Upper lobe of right lung (tissue), 1 donor: ENCODE measurements at regions not wholly inside any gene's neighbourhood (a gene's known extent, or its start where the extent isn't known, plus 50 kb on each side); places are given as distances from the start of the nearest gene placed in this dataset.
"Not testable (repeated sequence)": the region's sequence is repeated elsewhere in the genome, so short reads cannot be mapped to it uniquely, and the experiment has no call there.

ENCODE experiments used
- ATAC-seq: fragments of 200-7000 bp; cut with Tn5 transposase; one replicate; pipeline ENCODE4 v1.9.1; 2020; ENCODE audit warnings: mild to moderate bottlenecking, moderate library complexity
- DNase-seq: peaks from one replicate; pipeline ENCODE4 v3.0.0-alpha.2; 2020
- H3K27ac ChIP-seq: fragments of 200-600 bp; one replicate; pipeline ENCODE4 v1.8.0; 2022
- H3K27me3 ChIP-seq: fragments of 200-600 bp; one replicate; pipeline ENCODE4 v1.8.0; 2022; ENCODE audit warnings: mild to moderate bottlenecking
- H3K36me3 ChIP-seq: fragments of 200-600 bp; one replicate; pipeline ENCODE4 v1.8.0; 2022
- H3K4me1 ChIP-seq: fragments of 200-600 bp; one replicate; pipeline ENCODE4 v1.8.0; 2022
- H3K4me3 ChIP-seq: fragments of 200-600 bp; one replicate; pipeline ENCODE4 v1.8.0; 2022; ENCODE audit warnings: mild to moderate bottlenecking
- H3K9me3 ChIP-seq: fragments of 200-600 bp; one replicate; pipeline ENCODE4 v1.8.0; 2022
- CTCF ChIP-seq: fragments of 200-600 bp; IDR thresholded peaks from one replicate; pipeline ENCODE4 v1.8.0; 2022; ENCODE audit warnings: antibody characterized with exemption
- intact Hi-C: fragments of 100-400 bp; cut with DNase I; formaldehyde crosslinking; loops from one replicate; pipeline ENCODE4 v1.11.0; 2022
- donor health status: DM: no; HTN: yes; CAD: no; lungs with severe emphysema.

GRCh38 chrX:76920607-76921006 is 493.1 kb downstream of the MAGEE1 start:
- TF ChIP-seq CTCF, result no peak
- no peaks in the 10 kb centered on the region for H3K27me3 ChIP-seq
- no peaks in the 10 kb centered on the region for H3K36me3 ChIP-seq
- no peak overlapping the region for H3K4me3 ChIP-seq
- intact Hi-C loops, result no loop called here
- ATAC-seq (no peak), DNase-seq (no peak)
- no peak overlapping the region for H3K27ac ChIP-seq
- H3K4me1 ChIP-seq, result no peaks in the 10 kb centered on the region
- H3K9me3 ChIP-seq, result no peaks in the 10 kb centered on the region

- intact Hi-C loops, result no loop called here
- no peaks in the 10 kb centered on the region for H3K36me3 ChIP-seq
- DNase-seq (no peak), ATAC-seq (no peak)
- no peak overlapping the region for H3K27ac ChIP-seq
- H3K27me3 ChIP-seq, result no peaks in the 10 kb centered on the region
- no peak overlapping the region for H3K4me3 ChIP-seq
- H3K9me3 ChIP-seq, result no peaks in the 10 kb centered on the region
- no peaks in the 10 kb centered on the region for H3K4me1 ChIP-seq
- TF ChIP-seq CTCF, result no peak
Measured at GRCh38 chrX:76921176-76921575, 493.7 kb downstream of the MAGEE1 start.

GRCh38 chrX:76922100-76922499 is 494.6 kb downstream of the MAGEE1 start:
- intact Hi-C loops, result no loop called here
- no peaks in the 10 kb centered on the region for H3K36me3 ChIP-seq
- no peak for TF ChIP-seq CTCF
- H3K27me3 ChIP-seq, result no peaks in the 10 kb centered on the region
- no peak overlapping the region for H3K4me3 ChIP-seq
- no peaks in the 10 kb centered on the region for H3K9me3 ChIP-seq
- no peak for DNase-seq
- H3K4me1 ChIP-seq, result no peaks in the 10 kb centered on the region
- H3K27ac ChIP-seq, result no peak overlapping the region
- no peak for ATAC-seq

- ATAC-seq, DNase-seq, H3K9me3 ChIP-seq, H3K36me3 ChIP-seq, H3K4me1 ChIP-seq, intact Hi-C loops, H3K27me3 ChIP-seq, H3K4me3 ChIP-seq, H3K27ac ChIP-seq: not testable (repeated sequence)
Measured at GRCh38 chrX:76924616-76925015, 497.1 kb downstream of the MAGEE1 start.

GRCh38 chrX:76931518-76931917 is 504.0 kb downstream of the MAGEE1 start:
- Histone ChIP-seq H3K9me3 (no peaks in the 10 kb centered on the region), H3K4me3 (no peak overlapping the region), H3K36me3 (no peaks in the 10 kb centered on the region), H3K27me3 (no peaks in the 10 kb centered on the region), H3K4me1 (no peaks in the 10 kb centered on the region), H3K27ac (no peak overlapping the region)
- no peak for DNase-seq
- TF ChIP-seq CTCF, result no peak
- ATAC-seq, result no peak
- intact Hi-C loops, result no loop called here

GRCh38 chrX:76957485-76957884 is 489.7 kb upstream of the FGF16 start:
- ATAC-seq (no peak), DNase-seq (no peak)
- no peaks in the 10 kb centered on the region for H3K36me3 ChIP-seq
- H3K27ac ChIP-seq, result no peak overlapping the region
- intact Hi-C loops, result no loop called here
- no peak for TF ChIP-seq CTCF
- no peak overlapping the region for H3K4me3 ChIP-seq
- H3K4me1 ChIP-seq, result no peaks in the 10 kb centered on the region
- no peaks in the 10 kb centered on the region for H3K27me3 ChIP-seq
- no peaks in the 10 kb centered on the region for H3K9me3 ChIP-seq
